ENCODE measurements at regions not wholly inside any gene's neighbourhood (a gene's known extent, or its start where the extent isn't known, plus 50 kb on each side); places are given as distances from the start of the nearest gene placed in this dataset.

- TF ChIP-seq CTCF (IDR thresholded peaks at IDR 0.05): no peak
- no peak for TF ChIP-seq EZH2 (IDR thresholded peaks at IDR 0.05; ENCODE audit: borderline replicate concordance, insufficient read depth, low read depth, low read length, poor library complexity, severe bottlenecking)
Measured at GRCh38 chr13:83211301-83211700, 671.0 kb downstream of the SLITRK1 start.
